NCI-H187 treated with DMSO at 0.1 percent for 48 hours (cell line): ENCODE measurements at regions not wholly inside any gene's neighbourhood (a gene's known extent, or its start where the extent isn't known, plus 50 kb on each side); places are given as distances from the start of the nearest gene placed in this dataset.
"Not testable (repeated sequence)": the region's sequence is repeated elsewhere in the genome, so short reads cannot be mapped to it uniquely, and the experiment has no call there.

ENCODE experiments used
- DNase-seq: peaks from one replicate; lab custom pipeline; 2025; lab: John Stamatoyannopoulos, UW

- DNase-seq, result no peak
Observed at GRCh38 chr10:29794776-29795611, 160.2 kb upstream of the SVIL start.

- DNase-seq, result no peak
Observed at GRCh38 chr10:29791773-29792172, 157.0 kb upstream of the SVIL start.

- DNase-seq, result no peak
Observed at GRCh38 chr10:29790207-29790606, 155.4 kb upstream of the SVIL start.

GRCh38 chr10:29788113-29788512 is 153.3 kb upstream of the SVIL start:
- no peak for DNase-seq

- DNase-seq, result no peak
Observed at GRCh38 chr10:29785701-29786100, 150.9 kb upstream of the SVIL start.

- DNase-seq, result no peak
Observed at GRCh38 chr10:29784175-29784773, 149.5 kb upstream of the SVIL start.

GRCh38 chr10:29783201-29783947 is 148.6 kb upstream of the SVIL start:
- no peak for DNase-seq

- no peak for DNase-seq
Observed at GRCh38 chr10:29780639-29781038, 145.9 kb upstream of the SVIL start.

GRCh38 chr10:29780096-29780495 is 145.3 kb upstream of the SVIL start:
- DNase-seq, result no peak

- no peak for DNase-seq
Observed at GRCh38 chr10:29776246-29776645, 141.5 kb upstream of the SVIL start.

GRCh38 chr10:29774475-29774874 is 139.7 kb upstream of the SVIL start:
- DNase-seq, result no peak

- no peak for DNase-seq
Observed at GRCh38 chr10:29773675-29774091, 138.9 kb upstream of the SVIL start.

- no peak for DNase-seq
Observed at GRCh38 chr10:29772403-29772802, 137.6 kb upstream of the SVIL start.

- DNase-seq, result no peak
Observed at GRCh38 chr10:29771376-29771775, 136.6 kb upstream of the SVIL start.

- DNase-seq, result not testable (repeated sequence)
Observed at GRCh38 chr10:29769277-29769676, 134.5 kb upstream of the SVIL start.

- DNase-seq, result no peak
Observed at GRCh38 chr10:29767968-29768367, 133.2 kb upstream of the SVIL start.

GRCh38 chr10:29766753-29767152 is 132.0 kb upstream of the SVIL start:
- DNase-seq, result no peak

GRCh38 chr10:29765330-29765729 is 130.6 kb upstream of the SVIL start:
- DNase-seq, result no peak

GRCh38 chr10:29763396-29763795 is 128.6 kb upstream of the SVIL start:
- no peak for DNase-seq

GRCh38 chr10:29761916-29762315 is 127.1 kb upstream of the SVIL start:
- DNase-seq, result no peak

GRCh38 chr10:29760138-29760900 is 125.5 kb upstream of the SVIL start:
- no peak for DNase-seq
